C4-2B (cell line): ENCODE measurements at regions not wholly inside any gene's neighbourhood (a gene's known extent, or its start where the extent isn't known, plus 50 kb on each side); places are given as distances from the start of the nearest gene placed in this dataset.

Experiments
- CTCF ChIP-seq: fragments of 450-650 bp; conservative IDR thresholded peaks from 2 replicates; pipeline ENCODE4 v1.5.1; 2017; ENCODE audit warnings: mild to moderate bottlenecking
- ZFX ChIP-seq: fragments of 450-650 bp; IDR thresholded peaks from 2 replicates; pipeline ENCODE4 v1.6.1; 2017

GRCh38 chr13:58467176-58467575 is 835.6 kb downstream of the PCDH17 start:
- no peak for TF ChIP-seq CTCF
- TF ChIP-seq ZFX, result no peak
